Gastrocnemius medialis (tissue), 4 donors: ENCODE measurements at regions not wholly inside any gene's neighbourhood (a gene's known extent, or its start where the extent isn't known, plus 50 kb on each side); places are given as distances from the start of the nearest gene placed in this dataset.

ENCODE experiments used
- CTCF ChIP-seq, 5 experiments: fragments of 450-650 bp in 3 of 5; fragments of 200-600 bp in 2 of 5; sonication (generic) in 2 of 5; IDR thresholded peaks in 4 of 5; conservative IDR thresholded peaks in 1 of 5; 1 replicate in 4 of 5; 2 replicates in 1 of 5; pipeline ENCODE4 v1.5.1; 2016 to 2019; ENCODE audit warnings: antibody characterized with exemption in 5 of 5, mild to moderate bottlenecking in 3 of 5, moderate library complexity in 3 of 5
- POLR2A ChIP-seq, 2 donors: fragments of 450-650 bp; IDR thresholded peaks; one replicate each; pipeline ENCODE4 v1.6.1; 2017; ENCODE audit warnings: antibody characterized with exemption in 2 of 2, mild to moderate bottlenecking in 2 of 2, moderate library complexity in 2 of 2

- TF ChIP-seq CTCF (IDR thresholded peaks at IDR 0.05 in 4 of 5, conservative IDR thresholded peaks at IDR 0.05 in 1 of 5) (no peak), POLR2A (IDR thresholded peaks at IDR 0.05) (no peak)
These were observed 161.9 kb upstream of the RAI14 start for GRCh38 chr5:34494111-34494755.
